K562 (cell line): ENCODE measurements at regions not wholly inside any gene's neighbourhood (a gene's known extent, or its start where the extent isn't known, plus 50 kb on each side); places are given as distances from the start of the nearest gene placed in this dataset.

Experiments used
- BHLHE40 ChIP-seq: IDR thresholded peaks from 2 replicates; pipeline ENCODE4 v1.6.1; 2011; ENCODE audit warnings: low read length, improper control_type of control experiment
- CEBPG ChIP-seq, 3 experiments: fragments of 200-800 bp in 1 of 3; sonication (Bioruptor generic) in 1 of 3; sonication (generic) in 1 of 3; formaldehyde crosslinking in 1 of 3; IDR thresholded peaks in 2 of 3; conservative IDR thresholded peaks in 1 of 3; 2 replicates each; pipeline versions ENCODE4 v1.6.1 to v1.8.0; 2016 to 2022; ENCODE audit warnings: missing compliant biosample characterization in 2 of 3, missing genetic modification characterization in 2 of 3, mild to moderate bottlenecking in 1 of 3, missing genetic modification reagents in 1 of 3
- E2F1 ChIP-seq: sonication (generic); formaldehyde crosslinking; IDR thresholded peaks from 2 replicates; pipeline ENCODE4 v1.8.1; 2023; ENCODE audit warnings: mild to moderate bottlenecking, missing genetic modification reagents, moderate library complexity
- GATA2 ChIP-seq: sonication (generic); formaldehyde crosslinking; IDR thresholded peaks from 2 replicates; pipeline ENCODE4 v1.4.0; 2020; ENCODE audit warnings: mild to moderate bottlenecking, missing genetic modification reagents
- ILF3 ChIP-seq: fragments of 450-650 bp; IDR thresholded peaks from 2 replicates; pipeline ENCODE4 v1.6.1; 2018; ENCODE audit warnings: antibody characterized with exemption, mild to moderate bottlenecking, moderate library complexity, borderline replicate concordance
- JUN ChIP-seq, 2 experiments: sonication (generic) in 1 of 2; formaldehyde crosslinking in 1 of 2; IDR thresholded peaks; 2 replicates each; pipeline versions ENCODE4 v1.6.1 to v1.8.0; 2012 to 2022; ENCODE audit warnings: borderline replicate concordance in 2 of 2, mild to moderate bottlenecking in 2 of 2, improper control_type of control experiment in 1 of 2, low read depth in 1 of 2, low read length in 1 of 2, missing genetic modification reagents in 1 of 2
- MXI1 ChIP-seq: IDR thresholded peaks from 2 replicates; pipeline ENCODE4 v1.6.1; 2011; ENCODE audit warnings: low read depth, mild to moderate bottlenecking, improper control_type of control experiment, low read length
- POLR2G ChIP-seq: fragments of 200-400 bp; formaldehyde crosslinking; IDR thresholded peaks from 2 replicates; pipeline ENCODE4 v1.6.1; 2017; ENCODE audit warnings: low read depth, mild to moderate bottlenecking, antibody characterized with exemption, low read length, moderate library complexity
- RBM15 ChIP-seq: fragments of 200-400 bp; formaldehyde crosslinking; IDR thresholded peaks from 2 replicates; pipeline ENCODE4 v1.6.1; 2018; ENCODE audit warnings: mild to moderate bottlenecking, low read length, moderate library complexity; ENCODE audit not compliant: insufficient read depth
- SMARCE1 ChIP-seq: fragments of 450-650 bp; IDR thresholded peaks from 2 replicates; pipeline ENCODE4 v1.7.1; 2016; ENCODE audit warnings: mild to moderate bottlenecking
- THRAP3 ChIP-seq: fragments of 450-650 bp; IDR thresholded peaks from 2 replicates; pipeline ENCODE4 v1.6.1; 2016; ENCODE audit warnings: mild to moderate bottlenecking, inconsistent platforms, borderline replicate concordance
- TRIM24 ChIP-seq, 2 experiments: fragments of 450-650 bp; IDR thresholded peaks; 2 replicates each; pipeline ENCODE4 v1.6.1; 2016
- ZNF121 ChIP-seq: sonication (generic); formaldehyde crosslinking; conservative IDR thresholded peaks from 2 replicates; pipeline ENCODE4 v1.8.0; 2022; ENCODE audit warnings: missing genetic modification reagents
- ZNF253 ChIP-seq: fragments of 250-450 bp; sonication (Bioruptor Pico); conservative IDR thresholded peaks from 2 replicates; pipeline ENCODE4 v1.6.1; 2021; ENCODE audit warnings: mild to moderate bottlenecking
- ZNF655 ChIP-seq: fragments of 250-450 bp; sonication (Bioruptor Pico); IDR thresholded peaks from 2 replicates; pipeline ENCODE4 v1.5.0; 2021
- ZNF76 ChIP-seq: fragments of 250-450 bp; sonication (Bioruptor Pico); IDR thresholded peaks from 2 replicates; pipeline ENCODE4 v1.4.0; 2020; ENCODE audit warnings: mild to moderate bottlenecking, moderate library complexity, borderline replicate concordance
- TF ChIP-seq, protein P1 (sequence below): fragments of 450-650 bp; formaldehyde crosslinking; IDR thresholded peaks from 2 replicates; pipeline ENCODE4 v1.4.0; 2022; ENCODE audit warnings: missing genetic modification characterization
- TF ChIP-seq, protein P2 (sequence below): fragments of 450-650 bp; IDR thresholded peaks from 2 replicates; pipeline ENCODE4 v1.6.1; 2017; ENCODE audit warnings: antibody characterized with exemption, mild to moderate bottlenecking

- TF ChIP-seq TRIM24 (IDR thresholded peaks at IDR 0.05) (no peak), GATA2 (CRISPR knock-in tag) (peak; percentile 39; the same call in 1 of the 2 replicates), ZNF655 (CRISPR knock-in tag) (no peak), SMARCE1 (no peak), ZNF253 (CRISPR knock-in tag) (no peak), RBM15 (no peak), JUN (IDR thresholded peaks at IDR 0.05; ENCODE audit: borderline replicate concordance, low read depth, low read length) (no peak), JUN (CRISPR knock-in tag; IDR thresholded peaks at IDR 0.05; ENCODE audit: borderline replicate concordance) (no peak), THRAP3 (no peak), ZNF121 (CRISPR knock-in tag) (no peak), MXI1 (no peak), ZNF76 (CRISPR knock-in tag) (no peak), BHLHE40 (no peak), E2F1 (CRISPR knock-in tag) (peak; percentile 39; the same call in 1 of the 2 replicates), ILF3 (peak; percentile 57; the same call in 1 of the 2 replicates), POLR2G (no peak), CEBPG (CRISPR knock-in tag; IDR thresholded peaks at IDR 0.05) (peak; percentile 96), CEBPG (tag; conservative IDR thresholded peaks at IDR 0.05 in 1 of 2, IDR thresholded peaks at IDR 0.05 in 1 of 2) (peak; percentile 93 to 97)
- TF ChIP-seq, protein P1, sequence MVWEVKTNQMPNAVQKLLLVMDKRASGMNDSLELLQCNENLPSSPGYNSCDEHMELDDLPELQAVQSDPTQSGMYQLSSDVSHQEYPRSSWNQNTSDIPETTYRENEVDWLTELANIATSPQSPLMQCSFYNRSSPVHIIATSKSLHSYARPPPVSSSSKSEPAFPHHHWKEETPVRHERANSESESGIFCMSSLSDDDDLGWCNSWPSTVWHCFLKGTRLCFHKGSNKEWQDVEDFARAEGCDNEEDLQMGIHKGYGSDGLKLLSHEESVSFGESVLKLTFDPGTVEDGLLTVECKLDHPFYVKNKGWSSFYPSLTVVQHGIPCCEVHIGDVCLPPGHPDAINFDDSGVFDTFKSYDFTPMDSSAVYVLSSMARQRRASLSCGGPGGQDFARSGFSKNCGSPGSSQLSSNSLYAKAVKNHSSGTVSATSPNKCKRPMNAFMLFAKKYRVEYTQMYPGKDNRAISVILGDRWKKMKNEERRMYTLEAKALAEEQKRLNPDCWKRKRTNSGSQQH (CRISPR knock-in tag), result no peak
- TF ChIP-seq, protein P2, sequence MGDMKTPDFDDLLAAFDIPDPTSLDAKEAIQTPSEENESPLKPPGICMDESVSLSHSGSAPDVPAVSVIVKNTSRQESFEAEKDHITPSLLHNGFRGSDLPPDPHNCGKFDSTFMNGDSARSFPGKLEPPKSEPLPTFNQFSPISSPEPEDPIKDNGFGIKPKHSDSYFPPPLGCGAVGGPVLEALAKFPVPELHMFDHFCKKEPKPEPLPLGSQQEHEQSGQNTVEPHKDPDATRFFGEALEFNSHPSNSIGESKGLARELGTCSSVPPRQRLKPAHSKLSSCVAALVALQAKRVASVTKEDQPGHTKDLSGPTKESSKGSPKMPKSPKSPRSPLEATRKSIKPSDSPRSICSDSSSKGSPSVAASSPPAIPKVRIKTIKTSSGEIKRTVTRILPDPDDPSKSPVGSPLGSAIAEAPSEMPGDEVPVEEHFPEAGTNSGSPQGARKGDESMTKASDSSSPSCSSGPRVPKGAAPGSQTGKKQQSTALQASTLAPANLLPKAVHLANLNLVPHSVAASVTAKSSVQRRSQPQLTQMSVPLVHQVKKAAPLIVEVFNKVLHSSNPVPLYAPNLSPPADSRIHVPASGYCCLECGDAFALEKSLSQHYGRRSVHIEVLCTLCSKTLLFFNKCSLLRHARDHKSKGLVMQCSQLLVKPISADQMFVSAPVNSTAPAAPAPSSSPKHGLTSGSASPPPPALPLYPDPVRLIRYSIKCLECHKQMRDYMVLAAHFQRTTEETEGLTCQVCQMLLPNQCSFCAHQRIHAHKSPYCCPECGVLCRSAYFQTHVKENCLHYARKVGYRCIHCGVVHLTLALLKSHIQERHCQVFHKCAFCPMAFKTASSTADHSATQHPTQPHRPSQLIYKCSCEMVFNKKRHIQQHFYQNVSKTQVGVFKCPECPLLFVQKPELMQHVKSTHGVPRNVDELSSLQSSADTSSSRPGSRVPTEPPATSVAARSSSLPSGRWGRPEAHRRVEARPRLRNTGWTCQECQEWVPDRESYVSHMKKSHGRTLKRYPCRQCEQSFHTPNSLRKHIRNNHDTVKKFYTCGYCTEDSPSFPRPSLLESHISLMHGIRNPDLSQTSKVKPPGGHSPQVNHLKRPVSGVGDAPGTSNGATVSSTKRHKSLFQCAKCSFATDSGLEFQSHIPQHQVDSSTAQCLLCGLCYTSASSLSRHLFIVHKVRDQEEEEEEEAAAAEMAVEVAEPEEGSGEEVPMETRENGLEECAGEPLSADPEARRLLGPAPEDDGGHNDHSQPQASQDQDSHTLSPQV, result peak; percentile 91
These were observed 60.2 kb upstream of the CFAP126 start (continued) for GRCh38 chr1:161427733-161428516.
